ENCODE measurements at regions not wholly inside any gene's neighbourhood (a gene's known extent, or its start where the extent isn't known, plus 50 kb on each side); places are given as distances from the start of the nearest gene placed in this dataset.
A peak's percentile ranks its signal among the peaks of the same experiment; 100 is the strongest.
"Not testable (repeated sequence)": the region's sequence is repeated elsewhere in the genome, so short reads cannot be mapped to it uniquely, and the experiment has no call there.

DNA sequence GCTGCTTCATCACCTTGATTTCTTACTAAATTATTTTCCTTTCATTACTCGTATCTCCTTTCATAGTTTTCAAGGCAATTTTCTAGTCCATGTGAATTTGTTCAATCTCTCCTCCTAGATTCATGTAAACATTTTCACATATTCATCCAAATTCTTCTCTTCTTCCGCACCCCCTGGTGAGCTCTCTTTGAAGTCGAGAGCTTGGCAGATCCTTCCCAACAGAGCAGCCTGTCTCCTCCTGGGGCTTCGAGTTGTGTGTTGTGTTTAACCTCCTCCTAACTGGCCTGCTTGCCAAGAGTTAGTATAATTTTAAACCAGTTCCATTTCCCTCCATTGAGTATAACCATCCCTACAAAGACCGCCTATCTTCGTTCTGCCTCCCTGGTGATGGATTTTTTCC is 272.4 kb upstream of the CELF2 start:
- no peak overlapping the region for H3K4me3 ChIP-seq (ENCODE audit: low read length)
- TF ChIP-seq, protein P1, sequence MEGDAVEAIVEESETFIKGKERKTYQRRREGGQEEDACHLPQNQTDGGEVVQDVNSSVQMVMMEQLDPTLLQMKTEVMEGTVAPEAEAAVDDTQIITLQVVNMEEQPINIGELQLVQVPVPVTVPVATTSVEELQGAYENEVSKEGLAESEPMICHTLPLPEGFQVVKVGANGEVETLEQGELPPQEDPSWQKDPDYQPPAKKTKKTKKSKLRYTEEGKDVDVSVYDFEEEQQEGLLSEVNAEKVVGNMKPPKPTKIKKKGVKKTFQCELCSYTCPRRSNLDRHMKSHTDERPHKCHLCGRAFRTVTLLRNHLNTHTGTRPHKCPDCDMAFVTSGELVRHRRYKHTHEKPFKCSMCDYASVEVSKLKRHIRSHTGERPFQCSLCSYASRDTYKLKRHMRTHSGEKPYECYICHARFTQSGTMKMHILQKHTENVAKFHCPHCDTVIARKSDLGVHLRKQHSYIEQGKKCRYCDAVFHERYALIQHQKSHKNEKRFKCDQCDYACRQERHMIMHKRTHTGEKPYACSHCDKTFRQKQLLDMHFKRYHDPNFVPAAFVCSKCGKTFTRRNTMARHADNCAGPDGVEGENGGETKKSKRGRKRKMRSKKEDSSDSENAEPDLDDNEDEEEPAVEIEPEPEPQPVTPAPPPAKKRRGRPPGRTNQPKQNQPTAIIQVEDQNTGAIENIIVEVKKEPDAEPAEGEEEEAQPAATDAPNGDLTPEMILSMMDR (conservative IDR thresholded peaks at IDR 0.05; ENCODE audit: low read length), result no peak
- no peak for DNase-seq (ENCODE audit: low read depth)

DNA sequence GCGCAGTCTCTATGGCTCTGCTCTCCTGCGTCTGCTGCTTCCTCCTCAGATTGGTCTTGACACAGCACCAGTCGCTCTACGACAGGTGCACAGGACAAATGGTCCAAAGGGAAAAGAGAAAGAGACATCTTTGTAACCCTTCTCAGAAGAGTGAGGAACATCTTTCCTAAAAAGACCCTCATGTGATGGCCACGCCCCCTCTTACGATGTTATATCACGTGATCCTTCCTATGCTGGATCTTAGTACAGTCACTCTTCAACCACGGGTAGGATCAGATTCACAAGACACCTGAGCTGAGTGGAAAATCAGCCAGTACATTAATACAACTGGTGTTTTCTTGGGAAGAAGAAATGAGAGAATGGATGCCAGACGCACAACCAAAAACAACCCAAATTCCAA is 262.2 kb upstream of the CELF2 start:
- no peak for DNase-seq (ENCODE audit: low read depth)
- no peak overlapping the region for H3K4me3 ChIP-seq (ENCODE audit: low read length)
- TF ChIP-seq, protein P1 (conservative IDR thresholded peaks at IDR 0.05; ENCODE audit: low read length), result no peak

DNA sequence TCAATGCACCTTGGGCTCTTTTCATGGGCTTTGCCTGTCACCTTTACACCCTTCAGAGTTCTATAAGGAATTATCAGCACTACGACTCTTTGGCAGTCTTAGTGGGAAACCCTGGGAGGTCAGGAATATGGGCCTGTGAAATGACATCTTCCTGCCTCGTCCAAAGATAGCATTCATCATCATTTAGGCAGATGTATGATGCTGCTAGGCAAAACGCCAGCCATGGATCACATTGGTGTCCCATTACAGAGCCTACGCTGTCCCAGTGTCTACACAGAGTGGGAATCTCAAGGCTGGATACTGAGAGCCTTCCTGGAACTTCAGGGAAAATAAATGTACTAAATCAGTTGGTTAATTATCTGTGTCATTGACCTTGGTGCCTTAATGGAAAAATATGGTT is 259.4 kb upstream of the CELF2 start:
- DNase-seq (ENCODE audit: low read depth), result no peak
- no peak overlapping the region for H3K4me3 ChIP-seq (ENCODE audit: low read length)
- TF ChIP-seq, protein P1 (conservative IDR thresholded peaks at IDR 0.05; ENCODE audit: low read length), result no peak

DNA sequence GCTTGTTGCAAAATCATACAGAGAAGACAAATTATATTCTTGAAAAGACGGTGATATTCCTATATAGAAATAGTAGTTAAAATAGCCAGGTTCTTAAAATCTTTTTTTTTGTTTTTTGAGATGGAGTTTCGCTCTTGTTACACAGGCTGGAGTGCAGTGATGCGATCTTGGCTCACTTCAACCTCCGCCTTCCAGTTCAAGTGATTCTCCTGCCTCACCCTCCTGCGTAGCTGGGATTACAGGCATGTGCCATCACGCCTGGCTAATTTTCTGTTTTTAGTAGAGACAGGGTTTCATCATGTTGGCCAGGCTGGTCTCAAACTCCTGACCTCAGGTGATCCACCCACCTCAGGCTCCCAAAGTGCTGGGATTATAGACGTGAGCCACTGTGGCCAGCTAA is 257.9 kb upstream of the CELF2 start:
- not testable (repeated sequence) for DNase-seq (ENCODE audit: low read depth)

DNA sequence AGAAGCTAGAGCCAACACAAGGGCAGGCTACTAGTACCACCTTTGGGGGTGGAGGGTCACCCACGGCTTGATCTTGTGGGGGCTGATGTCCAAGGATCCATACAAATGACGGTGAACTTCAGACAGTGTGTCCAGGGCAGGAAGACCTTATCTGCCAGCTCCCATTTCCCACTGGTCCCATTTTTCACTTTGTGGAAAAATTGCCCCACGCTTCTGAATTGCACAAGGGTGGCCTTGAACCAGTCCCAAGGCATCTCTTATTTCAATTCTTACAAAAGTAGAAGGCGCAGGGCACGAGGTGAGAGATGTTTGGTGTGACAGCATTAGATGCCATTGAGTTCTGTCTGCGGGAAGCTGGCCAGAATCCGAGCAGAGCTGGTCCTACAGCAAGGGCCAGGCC is 252.7 kb upstream of the CELF2 start:
- TF ChIP-seq, protein P1 (conservative IDR thresholded peaks at IDR 0.05; ENCODE audit: low read length), result no peak
- no peak for DNase-seq (ENCODE audit: low read depth)
- H3K4me3 ChIP-seq (ENCODE audit: low read length), result no peak overlapping the region

More for the DNA sequence above, 257.9 kb upstream of the CELF2 start:
- H3K4me3 ChIP-seq (ENCODE audit: low read length), result not testable (repeated sequence)

DNA sequence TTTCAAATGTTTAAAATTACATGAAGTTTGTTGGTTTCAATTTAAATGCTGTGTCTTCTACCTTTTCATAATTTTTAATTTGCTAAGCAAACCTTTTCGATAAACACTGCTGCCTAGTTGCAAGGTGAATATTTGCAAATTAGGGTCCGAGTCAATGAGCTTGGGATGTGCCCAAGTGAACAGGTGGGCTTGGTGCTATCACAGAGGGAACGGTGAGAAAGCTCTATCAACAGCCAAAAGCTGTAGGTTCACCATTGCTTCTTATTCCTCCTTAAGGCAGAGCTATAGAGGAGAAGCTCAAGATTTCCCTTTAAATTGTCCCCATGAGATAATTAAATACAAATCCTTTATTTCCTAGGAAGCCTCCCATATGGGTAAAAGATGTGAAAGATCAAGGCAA is 245.3 kb upstream of the CELF2 start:
- TF ChIP-seq, protein P1 (conservative IDR thresholded peaks at IDR 0.05; ENCODE audit: low read length), result no peak
- DNase-seq (ENCODE audit: low read depth), result no peak
- H3K4me3 ChIP-seq (ENCODE audit: low read length), result no peak overlapping the region

DNA sequence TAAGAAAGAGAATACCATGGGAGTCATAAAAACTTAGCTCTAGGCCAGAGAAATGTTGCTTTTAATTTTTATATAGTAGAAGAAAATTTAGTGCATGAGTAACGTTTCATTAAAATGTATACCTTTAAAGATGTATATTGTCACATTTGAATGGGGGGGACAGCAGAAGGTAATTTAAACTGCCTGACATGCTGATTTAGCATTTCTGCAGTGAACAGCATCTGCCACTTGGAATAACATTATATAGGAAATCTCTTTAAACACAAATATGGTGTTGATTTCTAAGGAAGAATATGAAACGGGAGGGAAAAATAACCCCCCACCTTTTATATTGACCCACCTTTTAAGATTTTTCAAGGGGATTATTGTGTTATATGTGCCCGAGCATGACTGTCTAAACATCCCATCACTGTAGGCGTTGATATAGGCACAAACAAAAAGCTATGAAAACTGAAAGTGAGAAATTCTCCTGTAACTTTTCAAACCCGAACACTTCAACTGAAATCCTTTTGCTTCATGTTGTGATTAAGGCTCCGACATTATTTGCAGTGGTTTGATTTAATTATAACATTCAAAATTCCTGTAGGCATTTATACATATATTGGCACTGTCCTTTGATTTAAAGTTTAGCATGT is 244.7 kb upstream of the CELF2 start:
- TF ChIP-seq, protein P1 (conservative IDR thresholded peaks at IDR 0.05; ENCODE audit: low read length), result no peak

DNA sequence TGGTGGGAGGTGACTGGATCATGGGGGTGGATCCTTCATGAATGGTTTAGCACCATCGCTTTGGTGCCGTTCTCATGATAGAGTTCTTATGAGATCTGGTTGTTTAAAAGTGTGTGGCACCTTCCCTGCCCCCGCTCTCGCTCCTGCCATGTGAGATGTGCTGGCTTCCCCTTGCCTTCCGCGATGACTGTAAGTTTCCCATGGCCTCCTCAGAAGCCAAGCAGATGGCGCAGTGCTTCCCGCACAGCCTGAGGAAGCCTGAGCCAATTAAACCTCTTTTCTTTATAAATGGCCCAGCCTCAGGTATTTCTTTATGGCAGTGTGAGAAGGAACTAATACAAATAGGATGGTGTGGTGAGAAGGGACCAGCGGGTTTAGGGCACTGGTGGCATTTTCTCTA is 243.3 kb upstream of the CELF2 start:
- no peak overlapping the region for H3K4me3 ChIP-seq (ENCODE audit: low read length)
- TF ChIP-seq, protein P1 (conservative IDR thresholded peaks at IDR 0.05; ENCODE audit: low read length), result no peak
- no peak for DNase-seq (ENCODE audit: low read depth)

More for the DNA sequence above, 244.7 kb upstream of the CELF2 start:
- H3K4me3 ChIP-seq (ENCODE audit: low read length), result peak overlapping the region; percentile 3; the same call in 1 of the 2 replicates
- no peak for DNase-seq (ENCODE audit: low read depth)

Data from AG10803 (cell line).